GM12878 (cell line): ENCODE measurements at regions not wholly inside any gene's neighbourhood (a gene's known extent, or its start where the extent isn't known, plus 50 kb on each side); places are given as distances from the start of the nearest gene placed in this dataset.

ENCODE experiments used
- ATAC-seq: fragments of 200-7000 bp; cut with Tn5 transposase; 3 replicates; pipeline ENCODE4 v1.9.1; 2020; ENCODE audit warnings: mild to moderate bottlenecking, moderate library complexity
- BruUV-seq: library from RNA; stranded (reverse); fragments of 400-500 nt; replicated peaks from 2 replicates; lab custom pipeline; 2021; lab: Mats Ljungman, UMichigan
- CTCF ChIA-PET: fragments of 300-600 bp; sonication (Branson Sonifier 250); formaldehyde crosslinking; extraction: SDS; loops from one replicate; lab custom pipeline; 2021; ENCODE audit warnings: inconsistent platforms; lab: Yijun Ruan, JAX
- POLR2A ChIA-PET: fragments of 350-600 bp; formaldehyde crosslinking; extraction: SDS; loops from one replicate; lab custom pipeline; 2021; ENCODE audit warnings: inconsistent platforms; lab: Charles Lee
- RAD21 ChIA-PET: fragments of 300-600 bp; sonication (Branson Sonifier 250); formaldehyde crosslinking; loops from one replicate; lab custom pipeline; 2023; ENCODE audit warnings: antibody characterized with exemption; ENCODE audit not compliant: unreplicated experiment; lab: Charles Lee
- SMC1A ChIA-PET: fragments of 300-600 bp; sonication (Branson Sonifier 250); formaldehyde crosslinking; loops from one replicate; lab custom pipeline; 2023; ENCODE audit not compliant: unreplicated experiment, uncharacterized antibody; lab: Charles Lee
- DNase-seq: peaks from one replicate; pipeline ENCODE4 v3.0.0-alpha.2; 2011; ENCODE audit warnings: low read depth, low spot score
- FAIRE-seq: peaks from 3 replicates; lab custom pipeline; 2011; peaks lifted over from hg19 to GRCh38; lab: Jason Lieb, UNC
- H2AFZ ChIP-seq: 2 replicates; pipeline ENCODE4 v1.6.0; 2011; ENCODE audit warnings: low read depth, low read length, control low read depth; ENCODE audit not compliant: control insufficient read depth
- H3K27ac ChIP-seq: 2 replicates; pipeline ENCODE4 v1.5.1; 2011; ENCODE audit warnings: control low read depth; ENCODE audit not compliant: control insufficient read depth, insufficient read depth
- H3K27me3 ChIP-seq, 2 experiments: replicated peaks in 1 of 2; 2 replicates each; pipeline versions ENCODE4 v1.6.0 to v1.6.1; 2011; ENCODE audit warnings: low read length in 1 of 2; ENCODE audit not compliant: control insufficient read depth in 2 of 2, insufficient read depth in 2 of 2
- H3K36me3 ChIP-seq, 2 experiments: 2 replicates each; pipeline ENCODE4 v1.5.1; 2011; ENCODE audit warnings: low read length in 1 of 2; ENCODE audit not compliant: control insufficient read depth in 2 of 2, insufficient read depth in 2 of 2
- H3K4me1 ChIP-seq: 2 replicates; pipeline ENCODE4 v1.6.1; 2011; ENCODE audit warnings: mild to moderate bottlenecking, low read length, moderate library complexity, mixed read lengths; ENCODE audit not compliant: control insufficient read depth, insufficient read depth
- H3K4me2 ChIP-seq: 2 replicates; pipeline ENCODE4 v1.6.0; 2011; ENCODE audit warnings: control low read depth; ENCODE audit not compliant: control insufficient read depth, insufficient read depth
- H3K4me3 ChIP-seq: fragments of 200-600 bp; sonication (generic); 2 replicates; pipeline ENCODE4 v1.5.1; 2016
- H3K79me2 ChIP-seq: 2 replicates; pipeline ENCODE4 v1.6.0; 2011; ENCODE audit warnings: low read length; ENCODE audit not compliant: control insufficient read depth, insufficient read depth
- H3K9ac ChIP-seq: 2 replicates; pipeline ENCODE4 v1.8.0; 2011; ENCODE audit warnings: low read length, control low read depth, mixed read lengths; ENCODE audit not compliant: control insufficient read depth, insufficient read depth
- H3K9me3 ChIP-seq: replicated peaks from 3 replicates; pipeline ENCODE4 v1.5.1; 2011; ENCODE audit warnings: mild to moderate bottlenecking, low read length; ENCODE audit not compliant: control insufficient read depth, insufficient read depth
- H4K20me1 ChIP-seq: 2 replicates; pipeline ENCODE4 v1.6.0; 2011; ENCODE audit not compliant: control insufficient read depth, insufficient read depth
- BCL11A ChIP-seq: IDR thresholded peaks from 2 replicates; pipeline ENCODE4 v1.6.1; 2011; ENCODE audit warnings: low read depth, low read length
- CBX5 ChIP-seq: sonication (generic); IDR thresholded peaks from 2 replicates; pipeline ENCODE4 v1.6.1; 2016; ENCODE audit warnings: low read depth, moderate library complexity, mild to moderate bottlenecking, inconsistent platforms
- HSF1 ChIP-seq: fragments of 150-350 bp; IDR thresholded peaks from 2 replicates; pipeline ENCODE4 v1.6.1; 2014; ENCODE audit warnings: mild to moderate bottlenecking, low read depth, low read length
- MYB ChIP-seq: fragments of 150-350 bp; IDR thresholded peaks from 2 replicates; pipeline ENCODE4 v1.6.1; 2014; ENCODE audit warnings: mild to moderate bottlenecking, low read depth, low read length, borderline replicate concordance
- NR2F1 ChIP-seq: fragments of 450-650 bp; conservative IDR thresholded peaks from 2 replicates; pipeline ENCODE4 v1.6.1; 2017; ENCODE audit warnings: mild to moderate bottlenecking
- POLR2AphosphoS2 ChIP-seq: IDR thresholded peaks from 2 replicates; pipeline ENCODE4 v1.6.1; 2011; ENCODE audit warnings: low read depth, mild to moderate bottlenecking, low read length, improper control_type of control experiment, moderate library complexity
- POU2F2 ChIP-seq: IDR thresholded peaks from 3 replicates; pipeline ENCODE4 v1.6.1; 2011; ENCODE audit warnings: low read depth, mild to moderate bottlenecking, low read length, borderline replicate concordance
- RELB ChIP-seq: fragments of 450-650 bp; IDR thresholded peaks from 2 replicates; pipeline ENCODE4 v1.6.1; 2017; ENCODE audit warnings: low read depth, mild to moderate bottlenecking, moderate library complexity
- REST ChIP-seq: IDR thresholded peaks from 2 replicates; pipeline ENCODE4 v1.6.1; 2012; ENCODE audit warnings: mild to moderate bottlenecking, low read depth, low read length
- SIX5 ChIP-seq: IDR thresholded peaks from 2 replicates; pipeline ENCODE4 v1.6.1; 2011; ENCODE audit warnings: mild to moderate bottlenecking, low read depth, low read length, moderate library complexity; ENCODE audit not compliant: severe bottlenecking
- ZNF592 ChIP-seq: fragments of 450-650 bp; IDR thresholded peaks from 2 replicates; pipeline ENCODE4 v1.6.1; 2017; ENCODE audit warnings: mild to moderate bottlenecking, moderate library complexity
- WGBS: methylation state at CpG from one replicate; pipeline ENCODE4 v1.1.6; 2016; ENCODE audit warnings: low lambda C conversion rate; ENCODE audit not compliant: insufficient replicate concordance, insufficient coverage; ENCODE audit errors: missing lambda C conversion rate; 5-methylcytosine and 5-hydroxymethylcytosine counted together
- in situ Hi-C: fragments of 300-500 bp; cut with MboI; formaldehyde crosslinking; loops from 9 replicates; pipeline ENCODE4 v1.14.3; 2018; ENCODE audit warnings: mixed read lengths
- intact Hi-C: fragments of 100-400 bp; cut with micrococcal nuclease; formaldehyde crosslinking; loops from one replicate; pipeline ENCODE4 v1.14.2; 2022; ENCODE audit not compliant: unreplicated experiment

GRCh38 chr2:160651416-160652200 lies 158.0 kb upstream of the RBMS1 start:
- no peaks in the 10 kb centered on the region for H3K27me3 ChIP-seq
- H3K36me3 ChIP-seq: no peaks in the 10 kb centered on the region
- no peaks in the 10 kb centered on the region for H3K9me3 ChIP-seq
- no peaks in the 10 kb centered on the region for H3K79me2 ChIP-seq
- CTCF ChIA-PET: interaction anchor here (0.6 kb wide), 1 partner anchor 34 kb away, joined by 3 read pairs; no protein-coding TSS in a partner anchor
- H3K9ac ChIP-seq: no peak overlapping the region
- BruUV-seq: no TSS peak
- H3K4me1 ChIP-seq: no peaks in the 10 kb centered on the region
- RAD21 ChIA-PET: no interaction called here
- ATAC-seq (no peak), FAIRE-seq (no peak), DNase-seq (no peak)
- no peak overlapping the region for H2AFZ ChIP-seq
- intact Hi-C loops (no loop called here), in situ Hi-C loops (no loop called here)
- no peak overlapping the region for H3K4me3 ChIP-seq
- no peaks in the 10 kb centered on the region for H4K20me1 ChIP-seq
- SMC1A ChIA-PET: no interaction called here
- TF ChIP-seq CBX5: no peak
- no peak for TF ChIP-seq SIX5
- TF ChIP-seq NR2F1: no peak
- no peak for TF ChIP-seq REST
- TF ChIP-seq POU2F2: no peak
- TF ChIP-seq POLR2AphosphoS2: no peak
- no peak for TF ChIP-seq RELB
- no peak for TF ChIP-seq ZNF592
- no peak for TF ChIP-seq HSF1
- no peak for TF ChIP-seq MYB
- TF ChIP-seq BCL11A: no peak
- no peak overlapping the region for H3K27ac ChIP-seq
- no peak overlapping the region for H3K4me2 ChIP-seq
- POLR2A ChIA-PET: no interaction called here
- 14% methylated on average over 4 of the region's 4 CpGs for WGBS
